Fibroblast of lung (primary cell): ENCODE measurements at regions not wholly inside any gene's neighbourhood (a gene's known extent, or its start where the extent isn't known, plus 50 kb on each side); places are given as distances from the start of the nearest gene placed in this dataset.

ENCODE experiments used
- DNase-seq, 2 donors: peaks; one replicate each; pipeline versions ENCODE4 v3.0.0 to v3.0.0-alpha.2; 2010; ENCODE audit warnings: low read depth in 2 of 2
- H2AFZ ChIP-seq: 2 replicates; pipeline ENCODE4 v1.5.1; 2012; ENCODE audit warnings: low read length, control low read depth, inconsistent platforms
- H3K27ac ChIP-seq: 2 replicates; pipeline ENCODE4 v1.5.1; 2011; ENCODE audit warnings: low read length, control low read depth; ENCODE audit not compliant: insufficient read depth
- H3K27me3 ChIP-seq: 2 replicates; pipeline ENCODE4 v1.5.1; 2011; ENCODE audit warnings: mild to moderate bottlenecking, low read length; ENCODE audit not compliant: control insufficient read depth, insufficient read depth
- H3K36me3 ChIP-seq: 2 replicates; pipeline ENCODE4 v1.5.1; 2011; ENCODE audit warnings: low read length; ENCODE audit not compliant: control insufficient read depth, insufficient read depth
- H3K4me1 ChIP-seq: 2 replicates; pipeline ENCODE4 v1.5.1; 2011; ENCODE audit warnings: low read length; ENCODE audit not compliant: control insufficient read depth, insufficient read depth; ENCODE audit errors: extremely low read depth
- H3K4me2 ChIP-seq: 2 replicates; pipeline ENCODE4 v1.5.1; 2011; ENCODE audit warnings: low read length, control low read depth; ENCODE audit not compliant: insufficient read depth; ENCODE audit errors: extremely low read depth
- H3K4me3 ChIP-seq, 4 experiments: fragments of 200-600 bp in 1 of 4; sonication (generic) in 1 of 4; replicated peaks in 1 of 4; 2 replicates each; pipeline ENCODE4 v1.5.1; 2011 to 2016; ENCODE audit warnings: low read length in 4 of 4, low read depth in 3 of 4, mild to moderate bottlenecking in 3 of 4, control low read depth in 2 of 4, inconsistent platforms in 1 of 4, mixed read lengths in 1 of 4; ENCODE audit not compliant: insufficient read depth in 1 of 4; ENCODE audit errors: control extremely low read depth in 1 of 4
- H3K79me2 ChIP-seq: 2 replicates; pipeline ENCODE4 v1.5.1; 2012; ENCODE audit warnings: mild to moderate bottlenecking, low read length, inconsistent platforms; ENCODE audit not compliant: control insufficient read depth, insufficient read depth
- H3K9ac ChIP-seq: 2 replicates; pipeline ENCODE4 v1.5.1; 2011; ENCODE audit warnings: mild to moderate bottlenecking, low read length, control low read depth; ENCODE audit not compliant: insufficient read depth
- H3K9me3 ChIP-seq: 2 replicates; pipeline ENCODE4 v1.5.1; 2012; ENCODE audit warnings: low read depth, low read length; ENCODE audit not compliant: control insufficient read depth, insufficient read depth
- H4K20me1 ChIP-seq: 2 replicates; pipeline ENCODE4 v1.5.1; 2011; ENCODE audit warnings: low read length; ENCODE audit not compliant: control insufficient read depth, insufficient read depth; ENCODE audit errors: extremely low read depth
- CTCF ChIP-seq, 2 donors: IDR thresholded peaks in 1 of 2; conservative IDR thresholded peaks in 1 of 2; 1 replicate in 1 of 2; 2 replicates in 1 of 2; pipeline ENCODE4 v1.5.1; 2011 to 2012; ENCODE audit warnings: low read length in 2 of 2, control low read depth in 1 of 2, inconsistent platforms in 1 of 2, low read depth in 1 of 2, mild to moderate bottlenecking in 1 of 2
- EZH2 ChIP-seq: IDR thresholded peaks from 2 replicates; pipeline ENCODE4 v1.5.1; 2012; ENCODE audit warnings: low read length, control low read depth, mild to moderate bottlenecking; ENCODE audit errors: missing control alignments

GRCh38 chr6:142510211-142510610 lies 208.4 kb downstream of the ADGRG6 start:
- Histone ChIP-seq H2AFZ (no peak overlapping the region), H3K4me2 (no peak overlapping the region), H3K4me3 (no peak overlapping the region), H3K27ac (no peak overlapping the region), H4K20me1 (no peaks in the 10 kb centered on the region), H3K79me2 (no peaks in the 10 kb centered on the region), H3K9ac (no peak overlapping the region), H3K9me3 (no peaks in the 10 kb centered on the region), H3K4me1 (no peaks in the 10 kb centered on the region), H3K36me3 (no peaks in the 10 kb centered on the region), H3K27me3 (peaks cover 6% of the 10 kb centered on the region)
- TF ChIP-seq CTCF (conservative IDR thresholded peaks at IDR 0.05 in 1 of 2, IDR thresholded peaks at IDR 0.05 in 1 of 2; ENCODE audit: low read depth in 1 of 2, low read length in 2 of 2) (no peak), EZH2 (peak; percentile 50)
- no peak for DNase-seq

- TF ChIP-seq CTCF (conservative IDR thresholded peaks at IDR 0.05 in 1 of 2, IDR thresholded peaks at IDR 0.05 in 1 of 2; ENCODE audit: low read depth in 1 of 2, low read length in 2 of 2) (no peak), EZH2 (no peak)
- no peak overlapping the region for H2AFZ ChIP-seq
- no peaks in the 10 kb centered on the region for H3K27me3 ChIP-seq
- H3K79me2 ChIP-seq: no peaks in the 10 kb centered on the region
- no peak overlapping the region for H3K4me2 ChIP-seq
- H3K9me3 ChIP-seq: no peaks in the 10 kb centered on the region
- no peak overlapping the region for H3K4me3 ChIP-seq
- H4K20me1 ChIP-seq: no peaks in the 10 kb centered on the region
- H3K4me1 ChIP-seq: no peaks in the 10 kb centered on the region
- no peak overlapping the region for H3K27ac ChIP-seq
- no peak overlapping the region for H3K9ac ChIP-seq
- DNase-seq: no peak
- no peaks in the 10 kb centered on the region for H3K36me3 ChIP-seq
Measured at GRCh38 chr6:142518126-142518525, 216.3 kb downstream of the ADGRG6 start.

GRCh38 chr6:142518761-142519160 lies 217.0 kb downstream of the ADGRG6 start:
- TF ChIP-seq EZH2: no peak
- TF ChIP-seq CTCF (conservative IDR thresholded peaks at IDR 0.05 in 1 of 2, IDR thresholded peaks at IDR 0.05 in 1 of 2; ENCODE audit: low read depth in 1 of 2, low read length in 2 of 2): no peak
- H2AFZ ChIP-seq: no peak overlapping the region
- no peaks in the 10 kb centered on the region for H3K27me3 ChIP-seq
- no peaks in the 10 kb centered on the region for H3K36me3 ChIP-seq
- no peak for DNase-seq
- no peak overlapping the region for H3K4me2 ChIP-seq
- no peak overlapping the region for H3K27ac ChIP-seq
- H3K79me2 ChIP-seq: no peaks in the 10 kb centered on the region
- no peak overlapping the region for H3K4me3 ChIP-seq
- H3K9ac ChIP-seq: no peak overlapping the region
- H3K4me1 ChIP-seq: no peaks in the 10 kb centered on the region
- H4K20me1 ChIP-seq: no peaks in the 10 kb centered on the region
- no peaks in the 10 kb centered on the region for H3K9me3 ChIP-seq
